GM13976 (cell line): ENCODE measurements at regions not wholly inside any gene's neighbourhood (a gene's known extent, or its start where the extent isn't known, plus 50 kb on each side); places are given as distances from the start of the nearest gene placed in this dataset.

Experiments used
- DNase-seq: peaks from one replicate; pipeline ENCODE4 v3.0.0; 2012; ENCODE audit warnings: low spot score
- CTCF ChIP-seq: IDR thresholded peaks from 2 replicates; pipeline ENCODE4 v1.5.1; 2012; ENCODE audit warnings: borderline replicate concordance, mild to moderate bottlenecking; ENCODE audit not compliant: insufficient read depth; ENCODE audit errors: extremely low read depth, missing control alignments, control extremely low read depth
- in situ Hi-C: fragments of 300-500 bp; cut with MboI; formaldehyde crosslinking; loops from one replicate; pipeline ENCODE4 v1.12.0; 2022; ENCODE audit warnings: low sequenced_read_pairs, mixed read lengths, inconsistent platforms; ENCODE audit not compliant: unreplicated experiment

- DNase-seq: no peak
- in situ Hi-C loops: no loop called here
- no peak for TF ChIP-seq CTCF
These were observed 1388.3 kb upstream of the ACO1 start for GRCh38 chr9:30995956-30996738.

GRCh38 chr9:30996761-30997160 is 1387.7 kb upstream of the ACO1 start:
- no peak for TF ChIP-seq CTCF
- no peak for DNase-seq
- in situ Hi-C loops: no loop called here

GRCh38 chr9:30997291-30997690 is 1387.2 kb upstream of the ACO1 start:
- in situ Hi-C loops: no loop called here
- no peak for TF ChIP-seq CTCF

GRCh38 chr9:31005086-31005665 is 1379.3 kb upstream of the ACO1 start:
- no peak for TF ChIP-seq CTCF
- in situ Hi-C loops: no loop called here

More at GRCh38 chr9:30997291-30997690, 1387.2 kb upstream of the ACO1 start:
- DNase-seq: no peak

GRCh38 chr9:31013371-31013770 is 1371.1 kb upstream of the ACO1 start:
- TF ChIP-seq CTCF: no peak
- DNase-seq: no peak
- in situ Hi-C loops: no loop called here

More at GRCh38 chr9:31005086-31005665, 1379.3 kb upstream of the ACO1 start:
- DNase-seq: no peak

- DNase-seq: no peak
- no peak for TF ChIP-seq CTCF
- in situ Hi-C loops: no loop called here
These were observed 1360.6 kb upstream of the ACO1 start for GRCh38 chr9:31023847-31024246.
